WTC11 (cell line): ENCODE measurements at regions not wholly inside any gene's neighbourhood (a gene's known extent, or its start where the extent isn't known, plus 50 kb on each side); places are given as distances from the start of the nearest gene placed in this dataset.

Experiments used
- AR ChIP-seq: fragments of 250-450 bp; sonication (Bioruptor Pico); IDR thresholded peaks from 2 replicates; pipeline ENCODE4 v1.9.0; 2021; ENCODE audit warnings: mild to moderate bottlenecking
- ATF2 ChIP-seq: sonication (generic); formaldehyde crosslinking; IDR thresholded peaks from 2 replicates; pipeline ENCODE4 v1.8.1; 2022; ENCODE audit warnings: low read depth, missing genetic modification reagents, borderline replicate concordance
- ATF3 ChIP-seq: sonication (generic); formaldehyde crosslinking; conservative IDR thresholded peaks from 2 replicates; pipeline ENCODE4 v1.8.1; 2022; ENCODE audit warnings: mild to moderate bottlenecking, missing genetic modification reagents
- ELF4 ChIP-seq: sonication (generic); formaldehyde crosslinking; IDR thresholded peaks from 2 replicates; pipeline ENCODE4 v1.8.1; 2022; ENCODE audit warnings: low read depth, mild to moderate bottlenecking, moderate library complexity, missing genetic modification reagents
- EMX1 ChIP-seq: fragments of 250-450 bp; sonication (Bioruptor Pico); IDR thresholded peaks from 2 replicates; pipeline ENCODE4 v1.8.0; 2021; ENCODE audit warnings: mild to moderate bottlenecking
- ETV6 ChIP-seq: sonication (generic); formaldehyde crosslinking; IDR thresholded peaks from 2 replicates; pipeline ENCODE4 v1.8.1; 2022; ENCODE audit warnings: mild to moderate bottlenecking, missing genetic modification reagents
- FOXK1 ChIP-seq: sonication (generic); formaldehyde crosslinking; IDR thresholded peaks from 2 replicates; pipeline ENCODE4 v1.8.0; 2022; ENCODE audit warnings: mild to moderate bottlenecking, moderate library complexity, missing genetic modification reagents
- MAX ChIP-seq: sonication (generic); formaldehyde crosslinking; IDR thresholded peaks from 2 replicates; pipeline ENCODE4 v1.8.0; 2022; ENCODE audit warnings: mild to moderate bottlenecking, missing genetic modification reagents
- NFYB ChIP-seq: sonication (generic); formaldehyde crosslinking; conservative IDR thresholded peaks from 2 replicates; pipeline ENCODE4 v1.8.0; 2022; ENCODE audit warnings: low read depth, missing genetic modification reagents
- ZNF396 ChIP-seq: fragments of 250-450 bp; sonication (Bioruptor Pico); IDR thresholded peaks from 2 replicates; pipeline ENCODE4 v1.8.0; 2021; ENCODE audit warnings: mild to moderate bottlenecking, moderate library complexity, borderline replicate concordance
- TF ChIP-seq, protein P1 (sequence below): fragments of 200-600 bp; IDR thresholded peaks from 2 replicates; pipeline ENCODE4 v1.8.0; 2022; ENCODE audit warnings: antibody characterized with exemption
- TF ChIP-seq, protein P2 (sequence below): sonication (generic); formaldehyde crosslinking; IDR thresholded peaks from 2 replicates; pipeline ENCODE4 v1.8.1; 2023; ENCODE audit warnings: mild to moderate bottlenecking, missing genetic modification reagents

DNA sequence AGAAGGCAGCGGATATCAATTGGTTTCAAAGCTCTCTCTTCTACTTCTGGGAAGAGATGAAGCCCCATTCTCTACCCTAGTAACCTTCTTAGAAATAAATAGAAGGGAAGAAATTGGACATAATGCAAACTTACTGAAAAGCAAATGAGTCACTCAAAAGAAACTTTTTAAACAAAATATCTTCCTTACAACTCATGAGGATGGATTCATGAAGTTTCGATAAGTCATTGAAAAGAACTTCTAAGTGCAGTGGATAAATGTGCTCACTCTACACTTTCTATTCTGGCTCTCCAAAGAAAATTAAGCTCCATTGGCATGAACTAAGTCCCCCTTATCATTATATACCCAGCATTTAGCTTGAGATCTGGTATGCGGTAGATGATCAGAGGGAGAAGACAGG is 899.5 kb downstream of the RPS29 start:
- TF ChIP-seq, protein P1, sequence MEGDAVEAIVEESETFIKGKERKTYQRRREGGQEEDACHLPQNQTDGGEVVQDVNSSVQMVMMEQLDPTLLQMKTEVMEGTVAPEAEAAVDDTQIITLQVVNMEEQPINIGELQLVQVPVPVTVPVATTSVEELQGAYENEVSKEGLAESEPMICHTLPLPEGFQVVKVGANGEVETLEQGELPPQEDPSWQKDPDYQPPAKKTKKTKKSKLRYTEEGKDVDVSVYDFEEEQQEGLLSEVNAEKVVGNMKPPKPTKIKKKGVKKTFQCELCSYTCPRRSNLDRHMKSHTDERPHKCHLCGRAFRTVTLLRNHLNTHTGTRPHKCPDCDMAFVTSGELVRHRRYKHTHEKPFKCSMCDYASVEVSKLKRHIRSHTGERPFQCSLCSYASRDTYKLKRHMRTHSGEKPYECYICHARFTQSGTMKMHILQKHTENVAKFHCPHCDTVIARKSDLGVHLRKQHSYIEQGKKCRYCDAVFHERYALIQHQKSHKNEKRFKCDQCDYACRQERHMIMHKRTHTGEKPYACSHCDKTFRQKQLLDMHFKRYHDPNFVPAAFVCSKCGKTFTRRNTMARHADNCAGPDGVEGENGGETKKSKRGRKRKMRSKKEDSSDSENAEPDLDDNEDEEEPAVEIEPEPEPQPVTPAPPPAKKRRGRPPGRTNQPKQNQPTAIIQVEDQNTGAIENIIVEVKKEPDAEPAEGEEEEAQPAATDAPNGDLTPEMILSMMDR: no peak
- TF ChIP-seq ZNF396 (CRISPR knock-in tag): no peak
- TF ChIP-seq MAX (CRISPR knock-in tag): no peak
- no peak for TF ChIP-seq ETV6 (CRISPR knock-in tag)
- TF ChIP-seq EMX1 (CRISPR knock-in tag): no peak
- TF ChIP-seq AR (CRISPR knock-in tag): no peak
- TF ChIP-seq ATF2 (CRISPR knock-in tag): no peak
- no peak for TF ChIP-seq FOXK1 (CRISPR knock-in tag)
- TF ChIP-seq, protein P2, sequence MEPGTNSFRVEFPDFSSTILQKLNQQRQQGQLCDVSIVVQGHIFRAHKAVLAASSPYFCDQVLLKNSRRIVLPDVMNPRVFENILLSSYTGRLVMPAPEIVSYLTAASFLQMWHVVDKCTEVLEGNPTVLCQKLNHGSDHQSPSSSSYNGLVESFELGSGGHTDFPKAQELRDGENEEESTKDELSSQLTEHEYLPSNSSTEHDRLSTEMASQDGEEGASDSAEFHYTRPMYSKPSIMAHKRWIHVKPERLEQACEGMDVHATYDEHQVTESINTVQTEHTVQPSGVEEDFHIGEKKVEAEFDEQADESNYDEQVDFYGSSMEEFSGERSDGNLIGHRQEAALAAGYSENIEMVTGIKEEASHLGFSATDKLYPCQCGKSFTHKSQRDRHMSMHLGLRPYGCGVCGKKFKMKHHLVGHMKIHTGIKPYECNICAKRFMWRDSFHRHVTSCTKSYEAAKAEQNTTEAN: no peak
- TF ChIP-seq ATF3 (CRISPR knock-in tag): no peak
- no peak for TF ChIP-seq ELF4 (CRISPR knock-in tag)
- no peak for TF ChIP-seq NFYB
